HG03469 (cell line): ENCODE measurements at regions not wholly inside any gene's neighbourhood (a gene's known extent, or its start where the extent isn't known, plus 50 kb on each side); places are given as distances from the start of the nearest gene placed in this dataset.

ENCODE experiments used
- ATAC-seq: cut with Tn5 transposase; IDR thresholded peaks from one replicate; pipeline ENCODE4 v1.9.1; 2021; ENCODE audit warnings: mild to moderate bottlenecking, moderate library complexity, moderate number of reproducible peaks; ENCODE audit not compliant: unreplicated experiment

DNA sequence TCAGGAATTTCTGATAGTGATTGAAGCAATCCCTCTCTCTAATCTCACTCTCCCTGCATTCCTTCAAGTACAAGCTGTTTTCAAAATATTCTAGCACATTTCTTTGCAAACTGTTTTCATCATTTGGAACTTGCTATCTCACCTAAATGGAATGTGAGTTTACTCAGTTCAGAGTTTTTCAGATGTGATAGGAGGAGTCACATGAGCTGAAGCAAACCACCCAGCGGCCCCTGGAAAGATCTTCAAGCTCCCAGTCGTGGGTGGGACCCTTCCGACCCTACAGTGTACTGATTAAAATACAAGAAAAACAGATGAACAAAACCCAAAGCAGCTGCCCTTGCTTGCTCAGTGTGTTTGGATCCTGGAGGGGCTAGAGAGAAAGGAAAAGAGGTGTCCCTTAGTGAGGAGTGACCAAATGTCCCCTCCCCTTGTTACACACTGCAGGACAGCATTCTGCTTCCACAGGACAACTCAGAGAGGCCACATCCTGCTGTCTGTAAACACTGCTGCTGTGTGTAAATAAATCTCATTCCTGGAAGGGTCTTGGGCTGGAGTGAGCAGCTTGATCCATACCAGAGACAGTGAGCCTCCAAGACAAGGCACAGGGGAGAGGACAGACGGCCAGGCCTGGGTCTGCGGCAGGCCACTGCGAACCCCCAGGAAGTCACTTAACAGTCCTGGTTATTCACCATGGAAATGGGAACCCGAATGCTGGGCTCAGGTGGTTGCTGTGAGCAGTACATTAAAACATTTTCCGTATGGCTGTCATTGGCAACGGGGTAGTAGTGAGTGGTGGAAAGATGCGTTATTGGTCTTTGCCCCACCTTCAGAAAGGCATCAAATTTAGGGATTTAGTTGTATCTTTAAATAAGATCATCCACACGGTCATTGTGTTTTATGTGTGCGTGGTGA, 229.2 kb downstream of the RHOU start:
- no peak for ATAC-seq

DNA sequence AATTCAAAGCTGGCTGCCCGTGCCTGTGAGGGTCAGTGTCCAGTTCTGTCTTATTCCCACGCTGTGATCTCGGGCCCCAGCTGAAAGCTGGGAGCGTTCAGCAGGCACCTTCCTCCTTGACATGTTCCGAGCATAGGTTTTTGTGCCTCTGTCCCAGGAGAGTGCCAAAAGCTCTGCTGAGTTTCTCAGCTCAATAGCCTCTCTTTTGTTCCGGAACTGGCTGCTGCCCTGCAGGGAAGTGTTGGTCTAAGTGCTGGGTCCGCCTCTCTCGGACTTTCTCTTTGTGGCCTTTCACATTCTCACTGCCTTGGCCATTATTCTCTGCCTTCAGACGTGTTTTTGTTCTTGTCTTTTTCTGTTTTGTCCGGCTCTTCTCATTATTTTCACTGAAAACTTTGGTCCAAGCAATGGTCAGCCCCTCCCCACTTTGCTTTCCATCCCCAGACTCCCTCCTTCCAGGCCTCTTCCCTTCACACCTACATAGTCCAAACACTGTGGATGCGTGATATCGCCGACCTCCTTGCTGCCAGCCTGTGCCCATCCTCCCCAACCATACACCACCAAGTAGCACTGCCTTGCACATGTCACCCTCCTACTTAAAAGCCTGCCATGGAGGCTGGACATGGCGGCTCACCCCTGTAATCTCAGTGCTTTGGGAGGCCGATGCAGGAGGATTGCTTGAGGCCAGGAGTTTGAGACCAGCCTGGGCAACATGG, 233.8 kb downstream of the RHOU start:
- no peak for ATAC-seq

DNA sequence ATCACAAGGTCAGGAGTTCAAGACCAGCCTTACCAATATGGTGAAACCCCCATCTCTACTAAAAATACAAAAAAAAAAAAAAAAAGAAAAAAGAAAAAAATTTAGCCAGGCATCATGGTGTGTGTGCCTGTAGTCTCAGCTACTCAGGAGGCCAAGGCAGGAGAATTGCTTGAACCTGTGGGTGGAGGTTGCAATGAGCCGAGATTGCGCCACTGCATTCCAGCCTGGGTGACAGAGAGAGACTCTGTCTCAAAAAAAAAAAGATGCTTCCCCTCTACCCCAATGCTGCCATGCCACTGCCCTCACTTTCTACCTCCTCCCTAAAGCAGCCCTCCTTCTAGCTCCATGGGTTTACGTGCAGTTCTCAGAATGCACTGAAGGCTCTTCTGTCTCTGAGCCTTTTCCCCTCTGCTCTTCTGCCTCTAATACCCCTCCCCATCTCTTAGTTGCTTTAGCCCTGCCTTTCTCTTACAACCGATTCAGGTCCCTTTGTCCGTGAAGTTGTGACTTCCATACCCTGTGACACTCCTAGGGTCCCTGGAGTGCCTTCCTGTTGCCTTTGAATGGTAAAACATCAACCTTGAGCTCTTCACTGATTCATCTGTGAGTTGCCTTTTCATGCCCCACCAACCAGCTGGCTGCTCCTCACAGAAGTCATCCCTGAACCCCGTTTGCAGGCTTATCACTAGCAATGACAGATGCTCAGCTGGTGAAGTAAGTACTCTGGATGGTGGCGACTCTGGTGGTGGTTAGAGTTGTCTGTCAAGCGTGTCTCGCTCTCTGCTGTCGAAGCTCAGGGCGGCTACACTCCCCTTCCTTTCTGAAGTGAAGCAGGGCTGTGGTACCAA, 234.9 kb downstream of the RHOU start:
- no peak for ATAC-seq

DNA sequence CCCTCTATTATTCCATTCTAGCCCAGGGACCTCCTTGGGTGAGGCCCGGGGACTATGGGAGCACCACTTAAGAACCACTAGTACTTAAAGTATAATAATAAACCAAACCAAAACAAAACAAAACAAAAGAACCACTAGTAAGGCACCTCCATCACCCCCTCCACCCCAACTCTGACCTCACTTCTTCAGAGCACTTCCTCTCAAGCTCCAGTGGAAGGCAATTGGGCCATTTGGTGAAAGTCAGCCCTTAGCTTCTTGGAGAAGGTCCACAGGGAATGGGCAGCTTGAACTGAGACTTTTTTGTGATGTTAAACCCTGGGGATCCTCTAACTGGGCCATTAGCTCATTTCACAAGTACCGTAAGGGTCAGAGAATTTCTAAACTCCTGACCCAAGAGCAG, 237.3 kb downstream of the RHOU start:
- no peak for ATAC-seq

DNA sequence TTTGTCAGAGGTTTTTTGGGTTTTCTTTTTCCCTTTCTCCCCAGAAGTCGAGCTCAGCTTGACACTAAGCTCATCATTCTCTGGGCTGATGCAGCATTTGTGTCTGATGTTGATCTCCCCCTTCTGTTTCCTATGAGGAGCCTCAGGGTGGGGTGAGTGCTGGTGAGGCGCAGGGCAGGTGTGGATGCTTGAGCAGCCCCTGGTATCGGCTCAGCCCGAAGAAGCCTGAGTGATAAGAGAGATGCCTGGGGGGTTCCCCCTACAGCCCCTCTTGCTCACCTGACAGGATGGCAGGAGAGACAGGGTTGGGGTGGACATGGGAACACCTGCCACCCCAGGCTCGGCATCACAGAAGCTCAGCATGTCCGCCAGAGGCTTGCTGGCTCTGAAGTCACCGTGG, 239.0 kb downstream of the RHOU start:
- no peak for ATAC-seq

- no peak for ATAC-seq
These were observed 240.1 kb downstream of the RHOU start for GRCh38 chr1:228975238-228975907.

- no peak for ATAC-seq
These were observed 241.0 kb downstream of the RHOU start for GRCh38 chr1:228976316-228976715.

DNA sequence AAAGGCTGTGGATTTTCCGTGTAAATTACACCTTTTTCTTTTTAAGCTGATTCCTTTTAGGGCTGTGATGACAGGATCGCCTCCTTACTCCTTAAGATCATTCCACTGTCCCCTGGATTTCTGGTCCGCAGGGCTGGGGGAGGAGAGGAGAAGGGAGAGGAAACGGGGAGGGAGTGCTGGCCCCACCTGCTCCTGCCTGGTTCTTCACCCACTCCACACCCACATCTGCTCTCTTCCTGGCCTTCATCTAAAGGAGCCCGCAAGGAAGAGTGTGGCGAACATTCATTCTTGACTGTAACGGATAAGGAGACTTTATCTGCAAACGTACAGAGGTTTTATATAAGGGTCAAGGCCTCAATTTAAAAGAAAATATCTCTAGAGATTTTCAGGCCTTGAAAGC, 242.0 kb downstream of the RHOU start:
- no peak for ATAC-seq

DNA sequence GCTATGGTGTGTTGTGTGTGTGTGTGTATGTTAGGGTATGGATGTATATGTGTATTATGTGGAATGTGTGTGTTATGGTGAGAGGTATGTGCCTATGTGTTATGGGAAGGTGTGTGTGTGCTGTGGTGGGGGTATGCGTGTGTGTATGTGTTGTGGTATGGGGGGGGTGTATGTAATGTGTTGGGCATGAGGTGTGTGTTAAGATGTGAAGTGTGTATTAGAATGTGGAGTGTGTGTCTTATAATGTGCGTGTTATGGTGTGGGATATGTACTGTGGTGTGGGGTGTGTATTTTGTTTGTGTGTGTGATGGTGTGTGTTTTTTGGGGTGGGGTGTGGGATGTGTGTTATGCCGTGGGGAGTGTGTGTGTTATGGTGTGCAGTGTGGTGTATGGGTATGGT, 242.5 kb downstream of the RHOU start:
- ATAC-seq = no peak

DNA sequence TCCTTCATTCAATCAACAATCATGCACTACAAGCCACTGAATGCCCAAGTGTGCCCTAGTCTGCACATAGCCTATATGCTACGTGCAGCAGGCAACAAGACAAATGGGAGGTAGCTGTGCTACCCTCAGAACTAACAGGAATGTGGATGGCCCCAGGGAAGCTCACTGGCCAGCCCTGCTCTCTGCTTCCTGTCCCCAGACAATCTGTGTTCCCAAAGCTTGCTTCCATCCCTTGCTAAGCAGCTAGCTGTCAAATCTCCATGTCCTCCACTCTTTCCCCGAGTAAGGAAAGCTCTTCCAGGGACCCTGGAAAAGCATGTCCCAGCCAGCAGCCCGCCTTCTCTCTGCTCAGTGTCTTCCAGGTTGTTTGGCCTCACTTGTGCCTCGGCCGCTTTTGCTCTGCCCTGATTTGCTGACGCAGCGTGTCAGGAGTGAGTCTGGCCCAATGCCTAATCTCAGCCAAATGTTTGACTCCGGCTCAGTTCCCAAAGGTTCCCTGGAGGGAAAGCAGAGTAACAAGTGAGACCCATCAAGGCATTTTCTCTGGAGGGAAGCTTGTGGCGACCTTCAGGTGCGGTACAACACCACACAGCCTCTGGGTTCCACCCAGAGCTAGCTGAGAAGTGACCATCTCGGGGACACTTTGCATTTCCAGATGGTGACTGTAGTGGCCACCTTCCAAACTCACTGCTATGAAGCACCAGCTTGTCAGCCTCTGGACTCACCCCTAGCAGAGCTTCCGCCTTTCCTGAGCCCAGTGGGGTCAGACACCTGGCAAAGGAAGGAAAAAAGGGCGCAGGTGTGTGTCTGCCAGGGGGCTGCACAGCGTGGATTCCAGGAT, 243.4 kb downstream of the RHOU start:
- ATAC-seq = no peak

DNA sequence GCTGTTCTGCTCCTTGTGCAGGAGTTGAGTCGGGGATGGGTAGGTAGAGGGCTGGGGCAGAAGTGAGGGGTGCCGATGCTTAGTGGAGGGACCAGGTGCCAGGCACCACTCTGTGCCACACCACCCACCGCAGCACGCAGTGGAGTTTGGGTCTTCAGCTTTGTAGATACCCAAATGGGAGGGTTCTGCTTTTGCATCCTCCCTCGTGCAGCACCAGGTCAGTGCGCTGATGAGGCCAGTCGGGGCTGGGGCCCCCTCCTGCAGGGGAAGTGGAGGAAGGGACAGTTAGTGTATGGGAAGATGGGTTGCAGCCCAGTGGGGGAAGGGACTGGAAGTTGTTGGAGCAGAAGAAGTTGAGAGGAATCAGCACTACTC, 244.0 kb downstream of the RHOU start:
- ATAC-seq = no peak

- ATAC-seq = no peak
These were observed 244.5 kb downstream of the RHOU start for GRCh38 chr1:228979774-228980173.

- ATAC-seq = no peak
These were observed 245.1 kb downstream of the RHOU start for GRCh38 chr1:228980232-228980937.

- no peak for ATAC-seq
These were observed 247.4 kb downstream of the RHOU start for GRCh38 chr1:228982637-228983036.

DNA sequence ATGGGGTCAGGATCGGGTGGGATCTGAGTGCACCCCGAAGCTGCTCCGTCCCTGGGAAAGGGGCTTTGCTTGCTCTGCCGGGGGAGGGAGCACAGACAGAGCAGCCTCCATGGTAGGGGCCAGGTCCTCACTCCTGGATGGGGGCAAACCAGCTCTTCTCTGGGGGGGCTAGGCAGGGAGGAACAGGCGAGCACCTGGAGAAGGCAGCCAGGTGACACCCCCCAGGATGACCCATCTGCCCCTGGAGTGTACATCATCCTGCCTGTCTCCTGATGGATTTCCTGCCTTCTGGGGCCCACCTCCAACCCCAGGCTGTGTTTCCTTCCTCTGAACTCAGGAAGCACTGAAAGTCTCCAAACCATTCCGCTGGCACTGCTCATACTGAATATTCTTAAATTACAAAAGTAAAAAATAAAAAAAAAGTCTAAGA, 248.0 kb downstream of the RHOU start:
- ATAC-seq = no peak

GRCh38 chr1:228983661-228984060, 248.4 kb downstream of the RHOU start:
- no peak for ATAC-seq

- no peak for ATAC-seq
These were observed 248.8 kb downstream of the RHOU start for GRCh38 chr1:228984107-228984506.

- no peak for ATAC-seq
These were observed 249.7 kb downstream of the RHOU start for GRCh38 chr1:228984646-228985631.
